ENCODE measurements at regions not wholly inside any gene's neighbourhood (a gene's known extent, or its start where the extent isn't known, plus 50 kb on each side); places are given as distances from the start of the nearest gene placed in this dataset.
"Not testable (repeated sequence)": the region's sequence is repeated elsewhere in the genome, so short reads cannot be mapped to it uniquely, and the experiment has no call there.

GRCh38 chr4:85168234-85168834 lies 201.8 kb upstream of the WDFY3 start:
- no peak for DNase-seq

GRCh38 chr4:85170241-85170640 lies 203.8 kb upstream of the WDFY3 start:
- no peak for DNase-seq

GRCh38 chr4:85175190-85175589 lies 208.7 kb upstream of the WDFY3 start:
- DNase-seq, result no peak

GRCh38 chr4:85177092-85177491 lies 210.6 kb upstream of the WDFY3 start:
- no peak for DNase-seq

GRCh38 chr4:85177679-85178078 lies 211.2 kb upstream of the WDFY3 start:
- DNase-seq, result no peak

- DNase-seq, result no peak
These were observed 214.0 kb upstream of the WDFY3 start for GRCh38 chr4:85180533-85180932.

GRCh38 chr4:85187106-85187505 lies 220.6 kb upstream of the WDFY3 start:
- DNase-seq, result no peak

- not testable (repeated sequence) for DNase-seq
These were observed 229.5 kb upstream of the WDFY3 start for GRCh38 chr4:85196015-85196414.

- DNase-seq, result no peak
These were observed 233.6 kb upstream of the WDFY3 start for GRCh38 chr4:85200106-85200505.

- DNase-seq, result no peak
These were observed 242.7 kb upstream of the WDFY3 start for GRCh38 chr4:85209161-85209560.

- DNase-seq, result no peak
These were observed 243.9 kb upstream of the WDFY3 start for GRCh38 chr4:85210353-85210752.

- not testable (repeated sequence) for DNase-seq
These were observed 250.1 kb upstream of the WDFY3 start for GRCh38 chr4:85216571-85216970.

GRCh38 chr4:85218756-85219155 lies 252.3 kb upstream of the WDFY3 start:
- DNase-seq, result no peak

- DNase-seq, result no peak
These were observed 253.3 kb upstream of the ARHGAP24 start for GRCh38 chr4:85221606-85222005.

- no peak for DNase-seq
These were observed 252.4 kb upstream of the ARHGAP24 start for GRCh38 chr4:85222561-85222960.

GRCh38 chr4:85228264-85228663 lies 246.7 kb upstream of the ARHGAP24 start:
- DNase-seq, result no peak

GRCh38 chr4:85233516-85233915 lies 241.4 kb upstream of the ARHGAP24 start:
- no peak for DNase-seq

GRCh38 chr4:85243857-85244256 lies 231.1 kb upstream of the ARHGAP24 start:
- no peak for DNase-seq

- DNase-seq, result no peak
These were observed 230.3 kb upstream of the ARHGAP24 start for GRCh38 chr4:85244638-85245037.

GRCh38 chr4:85246055-85246454 lies 228.9 kb upstream of the ARHGAP24 start:
- no peak for DNase-seq

GRCh38 chr4:85250852-85251251 lies 224.1 kb upstream of the ARHGAP24 start:
- no peak for DNase-seq

- DNase-seq, result no peak
These were observed 217.1 kb upstream of the ARHGAP24 start for GRCh38 chr4:85257817-85258370.

- no peak for DNase-seq
These were observed 214.9 kb upstream of the ARHGAP24 start for GRCh38 chr4:85260064-85260463.

- DNase-seq, result no peak
These were observed 209.7 kb upstream of the ARHGAP24 start for GRCh38 chr4:85265234-85265633.

- DNase-seq, result no peak
These were observed 206.8 kb upstream of the ARHGAP24 start for GRCh38 chr4:85268188-85268587.
